CD4-positive, alpha-beta T cell treated with Interleukin-6 at 100 ng/mL for 8 hours (primary cell): ENCODE measurements at regions not wholly inside any gene's neighbourhood (a gene's known extent, or its start where the extent isn't known, plus 50 kb on each side); places are given as distances from the start of the nearest gene placed in this dataset.

Experiments
- DNase-seq: peaks from one replicate; pipeline ENCODE4 v3.0.0-alpha.2; 2020; ENCODE audit warnings: mixed read lengths, low spot score

DNA sequence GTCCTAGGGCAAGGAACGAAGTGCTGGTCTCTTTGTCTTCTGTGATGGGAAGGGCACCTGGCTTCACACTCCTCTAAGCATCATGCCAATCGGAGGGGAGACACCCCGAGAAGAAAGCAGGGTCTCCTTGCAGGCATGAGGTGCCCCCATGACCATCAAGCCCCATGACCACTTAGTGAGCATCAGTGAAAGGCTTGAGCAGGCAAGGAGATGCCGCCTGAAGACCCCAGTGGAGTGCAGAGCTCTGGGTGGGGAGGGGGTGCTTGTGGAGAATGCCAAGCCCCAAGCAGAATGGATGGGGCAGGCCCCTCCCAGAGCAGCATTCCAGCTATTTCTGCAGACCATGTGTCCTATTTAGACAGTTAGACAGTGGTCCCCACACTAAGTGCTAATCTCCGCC is 232.7 kb upstream of the TNRC6C start:
- DNase-seq = no peak

DNA sequence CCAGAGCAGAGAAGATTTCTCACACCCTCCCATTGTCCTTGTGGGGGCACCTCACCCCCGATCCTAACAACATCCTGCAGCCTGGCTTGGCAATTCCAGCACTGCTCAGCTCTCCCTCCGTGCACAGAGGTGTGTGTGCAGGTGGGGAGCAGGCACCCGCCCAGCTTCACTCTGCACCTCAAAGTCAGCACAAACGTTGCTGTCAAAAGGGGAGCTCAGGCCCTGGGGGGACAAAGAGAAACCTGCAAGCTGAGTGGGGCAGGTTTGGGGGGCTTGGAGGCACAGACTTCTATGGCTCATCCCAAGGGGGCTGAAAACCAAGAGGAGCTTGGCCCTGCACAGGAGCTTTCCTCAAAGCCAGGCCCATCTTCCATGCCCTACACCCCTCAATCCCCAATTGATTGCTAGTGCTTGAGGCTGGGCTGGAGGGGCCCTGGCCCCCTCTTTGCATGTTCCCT is 231.9 kb upstream of the TNRC6C start:
- no peak for DNase-seq

DNA sequence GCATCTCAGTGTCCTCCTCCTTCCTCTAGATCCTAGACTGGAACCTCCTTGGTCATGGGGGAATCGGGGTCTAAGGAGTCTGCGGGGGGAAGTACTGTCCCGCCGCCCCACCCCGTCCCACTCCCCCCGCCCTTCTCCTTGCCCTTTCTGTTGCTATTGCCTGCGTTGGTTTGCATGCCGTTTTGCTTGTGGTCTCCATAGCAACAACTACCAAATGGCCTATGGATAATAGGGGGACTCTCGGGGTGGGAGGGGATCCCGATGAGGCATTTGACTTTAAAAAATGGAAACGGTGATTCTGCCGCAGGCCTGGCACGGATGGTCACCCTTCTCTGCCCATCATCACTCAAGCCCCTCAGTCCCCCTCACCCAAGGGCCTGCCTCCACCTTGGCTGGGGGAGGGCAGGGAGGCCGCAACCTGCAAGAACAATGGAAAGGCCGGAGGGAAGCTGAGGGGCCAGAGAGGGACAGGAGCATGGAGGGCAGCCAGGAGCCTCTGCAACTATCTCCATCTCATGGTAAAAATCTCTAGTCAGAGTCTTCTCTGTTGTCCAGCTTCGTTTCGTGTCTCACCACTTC is 231.4 kb upstream of the TNRC6C start:
- DNase-seq = no peak

DNA sequence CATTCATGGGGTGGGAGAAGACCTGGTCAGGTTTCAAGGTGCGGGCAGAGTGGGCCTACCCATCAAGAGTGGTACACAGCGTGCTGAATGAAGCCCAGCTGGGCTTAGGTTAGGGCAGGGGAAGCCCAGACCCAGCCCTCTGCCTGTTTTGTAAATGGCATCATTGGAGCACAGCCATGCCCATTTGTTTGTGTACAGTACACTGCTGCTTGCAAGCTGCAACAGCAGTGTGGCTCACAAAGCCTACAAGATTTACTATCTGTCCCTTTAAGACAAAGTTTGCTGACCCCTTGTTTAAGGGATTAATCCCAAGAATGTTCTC is 230.1 kb upstream of the TNRC6C start:
- DNase-seq = no peak

DNA sequence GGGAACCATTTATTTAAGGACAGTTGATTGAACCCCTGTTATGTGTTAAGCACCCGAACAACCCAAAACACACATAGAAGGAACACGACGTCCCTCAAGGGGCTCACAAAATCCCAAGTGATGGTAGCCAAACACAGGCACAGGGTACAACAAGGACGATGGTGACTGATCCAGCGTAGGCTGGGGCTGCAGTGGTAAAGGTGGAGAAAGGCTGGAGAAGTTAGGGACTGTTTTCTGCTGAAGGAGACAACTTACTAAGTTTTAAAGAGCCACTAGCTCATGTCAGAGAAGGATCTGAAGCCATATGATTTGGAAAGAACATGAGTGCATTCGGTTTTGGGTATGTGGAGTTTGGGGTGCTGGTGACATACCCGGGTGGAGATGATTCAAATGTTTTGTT is 229.6 kb upstream of the TNRC6C start:
- no peak for DNase-seq

DNA sequence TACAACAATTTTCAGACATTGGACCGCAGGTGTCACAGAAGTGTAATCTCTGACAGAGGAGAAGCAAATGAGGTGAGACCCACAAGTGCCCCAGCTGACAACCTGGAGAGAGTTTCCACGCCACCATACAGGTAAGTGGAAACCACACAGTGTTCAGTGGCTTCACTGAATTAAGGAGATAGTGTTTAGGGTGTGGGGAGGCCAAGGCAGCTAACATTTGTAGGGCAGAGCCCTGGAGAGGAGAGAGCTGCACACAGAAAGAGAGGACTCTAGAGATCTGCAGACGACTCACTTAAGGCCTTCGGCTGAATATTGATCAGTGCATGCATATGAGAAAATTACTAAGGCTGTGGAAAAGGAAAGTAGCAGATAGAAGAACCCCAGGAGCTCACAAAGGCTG is 228.9 kb upstream of the TNRC6C start:
- no peak for DNase-seq

DNA sequence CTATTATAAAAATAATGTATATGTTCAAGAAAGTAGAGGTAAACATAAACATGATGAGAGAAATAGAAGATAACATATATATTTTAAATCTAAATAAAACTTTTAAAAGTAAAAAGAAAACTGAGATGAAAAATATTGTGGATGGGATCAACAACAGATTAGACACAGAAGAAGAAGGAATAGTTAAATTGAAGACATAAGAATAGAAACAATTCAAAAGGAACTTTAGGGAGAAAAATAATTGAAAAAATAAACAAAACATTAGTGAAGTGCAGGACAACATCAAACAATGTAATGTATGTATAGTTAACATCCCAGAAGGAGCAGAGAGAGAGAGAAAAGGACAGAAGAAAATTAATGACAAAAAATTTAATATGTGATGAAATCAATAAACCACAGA is 228.1 kb upstream of the TNRC6C start:
- no peak for DNase-seq

DNA sequence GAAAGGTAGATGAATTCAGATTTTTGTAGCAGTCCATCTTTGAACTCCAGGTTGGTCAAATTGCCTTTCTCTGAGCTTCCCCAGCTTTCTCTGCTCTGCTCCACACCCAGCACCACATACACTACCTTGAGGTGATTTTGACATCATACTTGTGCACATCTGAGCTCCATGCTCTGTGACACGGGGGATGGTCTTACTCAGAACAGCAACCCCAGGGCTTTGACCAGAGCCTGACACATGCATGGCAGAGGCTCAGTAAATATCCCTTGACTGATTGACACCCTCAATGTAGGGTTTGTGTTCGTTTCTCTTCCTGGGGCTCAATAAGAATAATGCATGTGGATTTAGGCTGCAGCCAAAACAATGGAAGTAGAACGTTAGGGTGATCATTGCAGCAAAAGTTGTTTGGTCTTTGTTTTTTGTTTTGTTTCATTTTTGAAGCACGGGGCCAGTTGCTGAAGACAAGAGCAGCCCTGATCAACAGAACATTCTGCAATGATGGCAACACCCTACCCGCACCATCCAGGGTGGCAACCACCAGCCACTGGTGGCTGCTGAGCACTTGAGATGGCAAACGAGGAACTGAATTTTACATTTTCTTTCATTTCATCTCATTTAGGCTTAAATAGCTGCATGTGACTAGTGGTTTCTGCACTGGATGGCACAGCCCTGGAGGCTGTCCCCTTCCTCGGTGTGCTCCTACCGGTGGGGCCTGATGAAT is 224.8 kb upstream of the TNRC6C start:
- no peak for DNase-seq

DNA sequence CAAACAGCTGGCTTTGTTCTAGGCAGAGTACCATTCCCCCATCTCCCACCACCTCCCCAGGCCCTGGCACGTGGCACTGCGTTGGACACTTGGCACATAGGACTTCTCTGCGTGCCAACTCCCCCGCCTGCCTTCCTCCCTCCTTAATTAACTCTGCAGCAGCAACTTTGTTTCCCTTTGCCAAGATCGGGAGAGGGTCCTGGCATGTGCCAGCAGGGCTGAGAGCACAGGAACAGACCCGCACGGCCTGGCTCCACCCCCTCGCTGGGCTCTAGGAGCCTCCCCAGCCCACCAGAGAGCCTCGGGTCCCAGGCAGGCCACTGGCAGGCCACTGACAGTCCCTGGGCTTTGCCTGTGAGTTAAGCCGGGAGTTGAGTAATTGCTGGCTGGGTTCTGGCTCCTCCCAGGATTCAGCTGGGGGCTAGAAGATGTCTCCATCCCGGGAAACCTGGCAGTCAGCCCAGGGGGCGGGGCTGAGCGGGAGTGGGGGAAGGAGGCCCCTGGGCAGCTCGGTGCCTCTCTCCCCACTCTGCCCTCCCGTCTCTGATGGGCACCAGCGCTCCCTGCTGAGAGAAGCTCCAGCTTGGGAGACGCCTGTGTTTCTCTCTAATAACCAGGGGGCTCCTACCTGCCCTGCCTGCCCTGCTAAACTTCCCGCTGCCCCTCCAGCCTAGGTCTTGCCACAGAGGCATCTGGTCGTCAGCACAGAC is 224.0 kb upstream of the TNRC6C start:
- no peak for DNase-seq

DNA sequence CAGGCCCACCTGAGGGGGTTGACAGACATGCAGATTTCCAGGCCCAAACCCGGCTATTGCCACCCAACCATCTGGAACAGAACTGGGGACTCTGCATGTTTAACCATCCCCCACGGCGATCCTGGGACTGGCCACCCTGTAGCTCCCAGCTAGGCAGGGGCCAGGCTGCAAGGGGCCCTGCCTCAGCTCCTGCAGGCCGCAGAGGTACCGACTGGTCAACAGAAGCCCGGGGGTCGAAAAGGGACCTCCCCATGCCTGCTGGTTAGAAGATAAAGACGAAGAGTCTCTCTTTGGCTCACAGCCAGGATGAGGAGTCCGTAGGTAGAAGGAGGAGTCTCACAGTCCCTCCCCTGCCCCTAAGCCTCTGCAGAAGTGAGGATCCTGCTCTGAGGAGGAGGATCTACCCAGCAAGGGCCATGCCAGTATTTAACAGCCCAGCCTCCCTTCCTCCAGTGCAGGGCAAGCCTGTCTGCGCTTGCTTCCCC is 223.4 kb upstream of the TNRC6C start:
- no peak for DNase-seq

DNA sequence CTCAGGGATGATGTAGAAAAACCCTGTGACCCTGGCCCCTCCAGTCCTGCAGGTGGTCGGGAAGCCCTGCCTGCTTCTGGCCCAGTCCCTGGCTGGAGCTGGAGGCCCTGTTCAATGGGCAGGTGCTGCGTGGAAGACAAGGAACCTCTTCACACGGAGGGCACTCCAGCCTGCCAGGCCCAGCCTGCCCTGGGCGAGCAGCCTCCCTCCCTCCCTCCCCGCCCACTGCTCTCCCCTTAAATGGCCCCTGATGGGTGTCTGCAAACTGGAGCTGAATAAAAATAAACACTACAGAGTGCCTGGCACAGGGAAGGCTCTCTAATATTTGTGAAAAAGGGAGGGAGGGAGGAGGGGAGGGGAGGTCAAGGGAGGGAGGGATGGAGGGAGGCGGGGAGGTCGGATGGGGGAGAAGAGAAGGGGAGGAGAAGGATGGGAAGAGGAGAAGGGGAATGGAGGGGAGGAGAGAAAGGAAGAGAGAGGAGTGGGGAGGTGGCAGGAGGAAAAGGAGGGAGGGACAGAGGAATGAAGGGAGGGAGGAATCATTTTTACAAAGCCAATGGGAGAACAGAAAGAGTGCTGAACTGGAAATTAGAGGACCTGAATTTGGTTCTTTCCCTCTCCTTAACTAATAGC is 222.8 kb upstream of the TNRC6C start:
- no peak for DNase-seq

DNA sequence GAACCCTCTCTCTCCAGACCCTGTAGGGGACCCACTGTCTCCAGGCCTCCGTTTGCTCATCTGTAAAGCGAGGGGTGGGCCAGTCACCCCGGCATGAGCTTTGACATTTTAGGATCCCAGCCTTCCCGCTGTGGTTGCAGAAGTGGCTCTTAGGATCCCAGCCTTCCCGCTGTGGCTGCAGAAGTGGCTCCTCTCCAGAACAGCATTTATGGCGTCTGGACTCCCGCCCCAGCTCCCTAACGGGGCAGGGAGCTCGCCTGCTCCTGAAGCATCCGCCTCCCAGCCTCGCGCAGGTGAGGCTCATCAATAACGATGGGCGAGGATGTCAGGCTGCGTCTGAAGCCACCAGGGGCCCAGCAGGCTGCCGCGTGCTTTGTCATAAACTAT is 222.3 kb upstream of the TNRC6C start:
- DNase-seq = no peak

DNA sequence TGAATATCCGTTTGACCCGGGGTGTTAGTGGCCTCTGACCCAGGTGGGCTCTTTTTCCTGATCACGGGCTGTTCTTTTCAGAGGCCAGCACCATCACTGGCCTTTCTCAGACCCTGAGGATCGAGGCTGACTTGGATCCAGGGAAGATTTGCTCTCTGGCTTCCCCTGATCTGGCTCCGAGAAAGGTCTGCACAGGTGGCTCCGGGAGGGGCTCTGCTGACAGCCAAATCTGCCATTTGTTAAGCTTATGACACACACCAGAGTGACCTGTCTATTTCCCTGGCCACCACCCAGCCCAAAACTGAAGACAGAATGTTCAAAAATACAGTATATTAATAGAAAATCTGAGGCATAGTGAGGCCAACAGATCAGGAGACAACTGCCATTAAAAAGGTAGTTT is 221.8 kb upstream of the TNRC6C start:
- DNase-seq = no peak

DNA sequence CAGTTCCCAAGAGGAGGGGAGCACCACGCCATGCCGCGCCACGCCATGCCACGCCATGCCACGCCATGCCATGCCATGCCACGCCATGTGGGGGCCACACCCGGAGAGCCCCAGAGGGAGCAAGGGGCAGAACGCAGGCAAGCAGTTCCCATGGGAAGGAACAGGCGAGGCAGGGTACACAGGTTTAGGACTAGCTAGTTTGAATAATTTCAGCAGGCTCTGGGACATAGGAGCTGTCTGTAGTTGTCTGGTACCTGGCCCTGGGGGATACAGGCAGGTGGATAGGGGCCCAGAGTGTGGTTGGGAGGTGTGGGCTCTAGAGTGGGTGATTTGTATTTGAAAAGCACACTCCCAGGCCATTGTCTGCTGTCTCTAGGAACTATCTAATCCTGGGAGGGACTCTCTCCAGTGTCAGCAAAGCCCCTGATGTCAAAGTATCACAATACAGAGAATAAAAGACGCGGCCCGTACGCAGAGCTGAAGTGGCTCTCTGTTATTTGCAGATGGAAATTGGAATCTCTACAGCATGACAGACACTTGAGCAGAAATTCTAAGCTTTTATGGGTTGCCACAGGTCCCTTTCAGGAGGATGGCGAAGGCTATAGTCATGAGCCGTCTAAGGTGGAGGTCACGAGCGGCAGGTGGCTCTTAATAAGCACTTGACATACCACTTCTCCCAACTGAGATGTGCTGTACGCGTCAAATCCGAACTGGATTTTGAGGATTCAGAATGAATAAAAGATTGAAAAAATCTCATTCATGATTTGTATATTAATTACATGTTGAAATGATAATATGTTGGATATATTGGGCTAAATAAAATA is 220.8 kb upstream of the TNRC6C start:
- no peak for DNase-seq

DNA sequence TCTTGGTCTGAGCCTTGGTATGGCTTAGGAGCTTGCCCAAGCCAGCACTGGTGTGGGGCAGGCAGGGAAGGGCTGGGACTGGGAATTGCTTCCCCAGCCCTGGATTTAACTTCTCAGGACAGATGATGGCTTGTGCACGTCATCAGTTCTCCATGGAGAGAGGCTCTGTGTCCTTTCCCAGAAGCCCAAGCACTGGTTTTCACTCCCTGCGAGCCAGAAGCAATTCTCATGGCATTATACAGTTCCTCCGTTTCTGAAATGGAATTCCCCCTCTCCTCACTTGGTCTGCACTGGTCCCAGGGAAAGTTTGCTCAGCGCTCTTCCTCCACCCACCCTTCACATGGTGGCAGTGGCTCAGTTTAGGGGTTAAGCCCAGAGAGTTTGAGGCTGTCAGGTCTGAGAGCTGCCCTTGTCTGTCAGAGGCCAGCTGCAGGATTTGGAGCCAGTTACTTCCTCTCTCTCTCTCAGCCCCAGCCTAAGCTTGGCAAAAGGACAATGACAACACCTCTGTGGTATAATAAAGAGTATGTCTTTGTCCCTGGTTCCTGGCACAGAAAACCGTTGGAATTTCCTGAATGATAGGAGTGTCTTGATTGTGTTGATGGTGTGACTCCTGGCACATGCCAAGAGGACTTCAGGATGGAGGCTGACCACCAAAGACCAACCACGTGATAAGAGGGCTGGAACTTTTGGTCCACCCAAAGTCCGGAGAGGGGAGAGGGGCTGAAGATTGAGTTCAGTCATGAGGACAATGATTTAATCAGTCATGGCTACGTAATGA is 219.6 kb upstream of the TNRC6C start:
- no peak for DNase-seq

DNA sequence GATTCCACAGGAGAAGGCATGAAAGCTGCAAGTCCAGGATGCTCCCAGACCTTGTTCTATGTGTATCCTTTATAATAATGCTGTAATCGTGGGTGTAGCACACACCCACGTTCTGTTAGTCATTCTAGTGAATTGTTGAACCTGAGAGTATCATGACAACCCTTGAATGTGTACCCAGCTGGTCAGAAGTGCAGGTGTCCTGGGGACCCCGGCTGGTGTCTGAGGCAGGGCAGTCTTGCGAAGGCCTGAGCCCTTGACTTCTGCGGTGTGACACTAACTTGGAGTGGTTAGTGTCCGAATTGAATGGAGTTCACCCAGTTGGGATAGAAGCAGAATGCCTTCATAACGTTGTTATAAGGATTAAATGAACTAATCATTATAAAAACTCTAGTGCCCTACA is 218.0 kb upstream of the TNRC6C start:
- no peak for DNase-seq

DNA sequence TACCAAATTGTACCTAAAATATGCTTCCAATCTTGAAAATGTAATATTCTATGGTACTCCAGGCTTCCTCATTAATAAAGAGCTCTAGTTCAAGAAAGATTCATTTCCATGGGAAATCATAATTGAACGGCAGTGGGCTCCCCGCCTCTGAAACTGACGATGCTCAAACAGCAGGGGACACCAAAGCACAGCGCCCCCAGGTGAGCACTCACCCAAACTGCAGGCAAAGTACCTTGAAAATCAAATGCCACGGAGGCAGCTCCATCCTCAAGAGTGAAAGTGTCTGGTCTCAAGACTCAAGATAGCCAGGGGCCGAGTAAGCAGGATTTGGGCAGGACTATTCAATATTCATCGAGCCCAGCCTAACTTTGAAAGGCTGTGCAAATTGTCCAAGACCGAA is 217.4 kb upstream of the TNRC6C start:
- peak; percentile 42 for DNase-seq

DNA sequence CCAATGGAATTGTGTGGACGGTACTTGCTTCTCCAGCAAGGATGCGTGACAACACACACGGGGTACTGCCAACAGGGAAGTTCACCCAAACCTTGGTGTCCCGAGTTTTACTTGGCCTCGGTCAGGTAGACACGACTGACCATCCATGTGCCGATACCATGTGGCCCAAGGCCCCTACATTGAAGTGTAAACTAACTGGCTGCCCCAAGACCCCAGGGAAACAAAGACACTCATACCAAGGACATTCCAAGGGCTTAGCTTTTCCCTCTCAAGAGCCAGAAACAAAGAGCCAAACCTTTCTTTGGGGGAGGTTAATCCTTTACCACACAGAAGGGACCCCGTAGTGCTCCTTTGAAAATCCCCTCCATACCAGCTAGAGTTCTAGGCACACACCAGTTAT is 215.9 kb upstream of the TNRC6C start:
- no peak for DNase-seq

DNA sequence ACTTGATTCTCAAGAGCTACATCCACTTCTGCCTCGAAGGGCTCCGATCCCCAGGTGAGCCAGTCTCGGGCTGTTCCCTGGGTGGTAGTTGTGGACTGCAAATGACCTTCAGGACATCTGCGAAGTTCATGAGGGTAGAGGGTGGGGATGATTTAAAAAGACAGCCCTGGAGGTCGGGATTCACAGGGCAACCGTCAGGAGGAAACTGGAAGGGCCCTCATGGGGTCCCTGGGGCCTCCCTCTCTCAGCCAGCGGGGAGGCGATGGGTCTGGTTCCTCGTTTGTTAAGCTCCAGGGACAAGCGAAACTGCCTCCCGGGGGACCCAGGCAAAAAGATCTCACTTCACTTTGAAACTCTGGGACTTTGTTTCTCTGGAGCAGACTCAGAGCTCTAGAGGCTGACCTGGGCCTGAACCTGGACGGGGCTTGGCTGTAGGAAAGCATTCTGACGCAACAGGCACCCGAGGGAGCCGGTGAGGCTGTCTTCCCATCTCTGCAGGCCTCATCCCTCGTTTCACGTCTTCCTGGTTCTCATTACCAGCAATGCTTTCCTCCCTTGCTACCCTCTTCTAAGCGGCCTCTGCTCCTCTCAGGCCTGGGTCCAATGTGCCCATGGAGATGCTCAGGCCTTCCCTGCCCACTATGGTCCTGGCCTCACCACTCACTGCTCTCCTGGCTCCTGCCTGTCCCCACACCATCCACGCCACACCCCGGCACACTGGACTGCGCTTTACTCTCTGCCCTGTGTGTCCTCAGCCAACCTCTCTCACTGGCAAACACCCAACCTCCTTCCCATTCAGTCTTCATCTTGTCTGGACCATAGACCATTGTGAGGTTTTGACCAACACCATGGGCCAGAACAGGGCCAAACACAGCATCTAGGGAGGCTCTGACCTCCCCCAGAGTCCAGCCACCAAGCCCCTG is 214.2 kb upstream of the TNRC6C start:
- no peak for DNase-seq

DNA sequence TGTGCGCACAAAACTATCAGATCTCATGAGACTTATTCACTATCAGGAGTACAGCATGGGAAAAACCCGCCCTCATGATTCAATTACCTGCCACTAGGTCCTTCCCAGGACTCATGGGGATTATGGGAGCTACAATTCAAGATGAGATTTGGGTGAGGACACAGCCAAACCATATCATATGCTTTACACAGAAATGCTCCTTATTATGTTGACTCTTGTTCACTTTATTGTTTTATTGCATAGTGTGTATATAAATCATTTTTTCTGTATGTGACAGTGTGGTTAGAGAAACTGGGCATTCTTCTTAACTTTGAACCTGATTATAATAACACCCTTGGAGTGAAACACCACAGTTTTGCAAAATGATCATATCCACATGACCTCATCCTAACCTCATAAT is 212.8 kb upstream of the TNRC6C start:
- no peak for DNase-seq
